GM12873 (cell line): ENCODE measurements at regions not wholly inside any gene's neighbourhood (a gene's known extent, or its start where the extent isn't known, plus 50 kb on each side); places are given as distances from the start of the nearest gene placed in this dataset.

Source experiments
- TF ChIP-seq, protein P1 (sequence below): IDR thresholded peaks from 2 replicates; pipeline ENCODE4 v1.5.1; 2012; ENCODE audit warnings: low read depth, mild to moderate bottlenecking, moderate library complexity, low read length, control low read depth; ENCODE audit not compliant: insufficient read depth; ENCODE audit errors: missing control alignments

DNA sequence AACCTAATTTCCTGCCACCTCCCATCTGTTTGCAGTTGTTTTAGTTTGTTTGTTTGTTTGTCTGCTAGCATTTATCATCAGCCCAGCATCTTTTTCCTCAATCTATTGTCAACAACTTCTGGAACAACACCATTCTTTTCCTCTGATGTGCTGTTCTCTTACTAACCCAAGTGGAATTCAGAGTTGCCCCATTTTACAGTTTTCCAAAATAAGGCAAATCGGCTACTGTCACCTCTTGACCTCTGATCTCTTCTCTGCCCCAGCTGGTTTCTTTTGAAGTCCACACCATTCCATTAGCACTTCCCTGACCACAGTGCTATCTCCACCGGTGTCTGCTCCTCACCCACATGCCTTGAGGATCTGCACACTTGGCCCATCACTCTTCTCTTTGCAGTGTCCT is 102.4 kb downstream of the EFNB2 start:
- TF ChIP-seq, protein P1, sequence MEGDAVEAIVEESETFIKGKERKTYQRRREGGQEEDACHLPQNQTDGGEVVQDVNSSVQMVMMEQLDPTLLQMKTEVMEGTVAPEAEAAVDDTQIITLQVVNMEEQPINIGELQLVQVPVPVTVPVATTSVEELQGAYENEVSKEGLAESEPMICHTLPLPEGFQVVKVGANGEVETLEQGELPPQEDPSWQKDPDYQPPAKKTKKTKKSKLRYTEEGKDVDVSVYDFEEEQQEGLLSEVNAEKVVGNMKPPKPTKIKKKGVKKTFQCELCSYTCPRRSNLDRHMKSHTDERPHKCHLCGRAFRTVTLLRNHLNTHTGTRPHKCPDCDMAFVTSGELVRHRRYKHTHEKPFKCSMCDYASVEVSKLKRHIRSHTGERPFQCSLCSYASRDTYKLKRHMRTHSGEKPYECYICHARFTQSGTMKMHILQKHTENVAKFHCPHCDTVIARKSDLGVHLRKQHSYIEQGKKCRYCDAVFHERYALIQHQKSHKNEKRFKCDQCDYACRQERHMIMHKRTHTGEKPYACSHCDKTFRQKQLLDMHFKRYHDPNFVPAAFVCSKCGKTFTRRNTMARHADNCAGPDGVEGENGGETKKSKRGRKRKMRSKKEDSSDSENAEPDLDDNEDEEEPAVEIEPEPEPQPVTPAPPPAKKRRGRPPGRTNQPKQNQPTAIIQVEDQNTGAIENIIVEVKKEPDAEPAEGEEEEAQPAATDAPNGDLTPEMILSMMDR, result no peak

DNA sequence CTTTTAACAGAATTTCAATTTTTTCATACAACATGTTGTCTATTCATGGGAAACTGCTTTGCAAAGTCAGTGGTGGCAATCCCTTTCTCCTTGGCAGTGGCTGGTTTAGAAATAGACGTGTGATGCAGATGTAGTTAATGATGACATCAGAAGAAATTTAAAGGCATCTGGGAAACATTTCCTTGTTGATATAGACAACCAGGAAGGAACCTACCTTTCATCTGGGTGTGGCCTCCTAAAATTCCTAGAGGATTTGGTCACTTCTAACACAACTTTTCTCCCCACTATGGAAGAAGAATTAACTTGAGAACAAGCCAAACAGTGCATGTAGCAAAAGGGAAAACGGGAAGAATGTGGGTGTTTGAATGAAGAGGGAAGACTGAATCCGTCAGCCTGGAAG is 102.8 kb downstream of the EFNB2 start:
- TF ChIP-seq, protein P1, result no peak

DNA sequence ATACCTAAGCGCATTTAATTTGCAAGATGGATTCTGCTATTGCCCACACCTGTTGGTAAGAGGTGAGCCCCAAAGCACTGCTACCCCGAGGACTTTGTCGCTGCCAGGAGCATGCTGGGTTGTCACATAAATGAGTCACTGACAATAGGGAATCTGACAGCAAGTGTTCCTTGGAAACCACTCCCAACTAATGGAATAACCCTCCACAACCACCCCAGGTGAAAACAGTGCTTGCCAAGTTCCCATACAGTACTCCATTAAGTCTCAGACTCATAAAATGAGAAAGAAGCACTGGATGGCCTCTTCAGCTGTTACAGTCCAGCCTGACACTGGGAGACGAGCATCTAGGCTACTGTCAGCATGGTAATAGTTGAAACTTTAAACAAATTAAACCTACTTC is 108.6 kb downstream of the EFNB2 start:
- TF ChIP-seq, protein P1, result no peak

- TF ChIP-seq, protein P1, result no peak
Observed at GRCh38 chr13:106425661-106426060, 109.8 kb downstream of the EFNB2 start.

GRCh38 chr13:106424805-106425204 is 110.7 kb downstream of the EFNB2 start:
- TF ChIP-seq, protein P1, result no peak

DNA sequence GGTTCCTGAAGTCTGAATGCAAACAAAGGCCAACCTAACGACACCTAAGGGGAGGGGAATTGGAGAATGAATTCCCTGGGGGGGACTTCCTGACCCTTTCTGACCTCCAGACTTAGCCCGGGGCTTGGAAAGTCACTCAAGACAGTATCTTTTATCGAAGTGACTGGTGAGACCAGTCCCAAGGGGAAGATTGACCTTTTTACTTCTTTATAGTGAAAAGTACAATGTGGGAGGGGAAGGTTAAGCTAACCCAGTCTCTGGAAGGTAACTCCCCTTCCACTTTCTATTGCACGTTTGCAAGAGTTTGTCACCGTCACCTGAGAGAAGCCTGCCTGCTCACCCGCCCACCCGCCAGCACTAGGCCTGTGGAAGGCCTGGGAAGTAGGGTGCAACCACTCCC is 111.9 kb downstream of the EFNB2 start:
- TF ChIP-seq, protein P1, result no peak

DNA sequence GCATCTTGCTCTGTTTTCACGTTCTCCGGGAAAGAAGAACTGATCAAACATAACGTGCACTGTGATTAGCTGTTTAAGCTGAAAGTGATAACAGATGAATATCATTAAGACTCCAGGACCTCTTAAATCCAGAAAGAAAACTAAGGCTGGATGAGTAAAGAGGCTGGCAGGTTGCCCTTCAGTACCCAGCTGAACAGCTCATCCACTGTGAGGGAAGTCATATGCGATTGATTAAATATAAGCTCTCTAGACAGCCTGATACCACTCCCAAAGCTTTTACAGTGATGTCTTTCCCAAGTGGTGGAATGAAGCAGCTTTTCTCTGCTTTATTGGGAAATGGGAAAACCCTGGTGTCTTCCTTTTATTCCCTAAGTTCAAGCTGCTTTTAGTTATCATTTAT is 116.9 kb downstream of the EFNB2 start:
- TF ChIP-seq, protein P1, result no peak

DNA sequence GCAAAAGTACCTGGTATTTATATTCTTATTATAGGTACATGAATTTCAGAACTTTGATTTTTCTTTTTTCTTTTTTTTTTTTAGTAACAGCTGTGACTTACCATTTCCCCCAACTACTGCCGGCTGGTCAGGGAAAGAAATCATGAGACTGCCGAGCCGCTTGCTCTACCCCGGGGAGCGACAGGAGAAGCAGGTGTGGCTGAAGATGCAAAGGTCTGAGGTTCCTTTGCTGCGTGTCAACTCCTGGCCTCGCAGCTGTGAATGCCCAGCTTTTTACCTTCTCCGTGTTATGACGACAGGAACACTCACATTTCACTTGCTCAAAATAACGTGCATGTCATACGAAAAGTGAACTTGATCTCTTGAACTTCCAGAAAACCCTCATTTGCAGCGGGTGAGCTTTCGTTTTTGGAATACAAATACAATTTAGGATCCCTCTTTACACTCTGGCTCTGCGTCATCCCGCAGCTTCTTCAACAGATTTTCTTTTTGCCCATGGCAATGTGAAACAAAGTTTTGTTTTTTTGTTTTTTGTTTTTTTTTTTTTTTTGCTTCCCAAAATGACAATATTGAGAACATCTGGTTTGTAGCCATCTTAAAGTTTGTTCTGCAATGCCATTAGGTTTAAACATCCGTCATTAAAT is 117.9 kb downstream of the EFNB2 start:
- TF ChIP-seq, protein P1, result no peak
